HUES6 (cell line): ENCODE measurements at regions not wholly inside any gene's neighbourhood (a gene's known extent, or its start where the extent isn't known, plus 50 kb on each side); places are given as distances from the start of the nearest gene placed in this dataset.

Experiments used
- H3K27ac ChIP-seq: 2 replicates; pipeline ENCODE4 v1.7.0; 2013; ENCODE audit warnings: low read depth, mild to moderate bottlenecking, low read length, inconsistent platforms
- H3K27me3 ChIP-seq: 2 replicates; pipeline ENCODE4 v1.6.1; 2013; ENCODE audit warnings: low read length; ENCODE audit not compliant: control insufficient read depth, insufficient read depth
- H3K36me3 ChIP-seq: 2 replicates; pipeline ENCODE4 v1.6.1; 2013; ENCODE audit warnings: low read length; ENCODE audit not compliant: control insufficient read depth, insufficient read depth
- H3K4me1 ChIP-seq: 2 replicates; pipeline ENCODE4 v1.6.1; 2013; ENCODE audit warnings: low read length; ENCODE audit not compliant: control insufficient read depth, insufficient read depth
- H3K4me3 ChIP-seq: 2 replicates; pipeline ENCODE4 v1.5.1; 2013; ENCODE audit warnings: low read depth, low read length
- H3K9ac ChIP-seq: one replicate; pipeline ENCODE4 v1.6.1; 2013; ENCODE audit warnings: mild to moderate bottlenecking, low read length
- H3K9me3 ChIP-seq: 2 replicates; pipeline ENCODE4 v1.6.1; 2013; ENCODE audit warnings: low read depth, low read length; ENCODE audit not compliant: control insufficient read depth, insufficient read depth

DNA sequence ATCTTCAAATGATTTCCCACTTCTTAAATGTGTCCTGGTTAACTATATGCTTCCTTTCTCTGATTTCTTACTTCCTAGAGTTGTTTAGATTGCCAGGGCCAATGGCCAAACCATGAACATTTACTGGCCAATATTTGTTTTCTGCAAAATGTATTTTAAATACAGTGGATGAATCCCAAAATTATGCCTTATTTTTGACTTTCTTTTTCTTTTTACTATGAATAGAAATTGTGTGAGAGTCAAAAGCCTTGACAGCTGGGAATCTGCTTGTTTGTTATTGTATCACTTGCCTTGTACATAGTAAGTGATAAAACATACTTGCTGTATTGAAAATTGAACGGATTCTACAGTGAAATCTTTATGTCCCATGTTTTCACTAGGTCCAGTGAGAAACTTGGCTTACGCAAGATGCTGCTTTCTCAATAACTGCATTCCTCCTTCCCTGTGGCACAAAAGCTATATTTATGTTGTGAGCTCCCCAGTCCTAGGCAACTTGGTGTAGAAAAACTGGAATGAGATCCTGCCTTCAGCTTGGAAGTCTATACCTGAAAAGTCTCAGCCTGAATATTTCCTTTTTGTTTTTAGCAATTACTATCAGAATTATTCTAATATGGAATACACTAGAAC lies 295.2 kb downstream of the EPHA7 start:
- peaks cover 25% of the 10 kb centered on the region for H3K4me1 ChIP-seq
- peak overlapping the region; percentile 68; the same call in 1 of the 2 replicates for H3K27ac ChIP-seq
- H3K9ac ChIP-seq, result no peak overlapping the region
- H3K36me3 ChIP-seq, result no peaks in the 10 kb centered on the region
- H3K27me3 ChIP-seq, result no peaks in the 10 kb centered on the region
- peaks cover 11% of the 10 kb centered on the region; the same call in 1 of the 2 replicates for H3K9me3 ChIP-seq
- H3K4me3 ChIP-seq, result no peak overlapping the region

DNA sequence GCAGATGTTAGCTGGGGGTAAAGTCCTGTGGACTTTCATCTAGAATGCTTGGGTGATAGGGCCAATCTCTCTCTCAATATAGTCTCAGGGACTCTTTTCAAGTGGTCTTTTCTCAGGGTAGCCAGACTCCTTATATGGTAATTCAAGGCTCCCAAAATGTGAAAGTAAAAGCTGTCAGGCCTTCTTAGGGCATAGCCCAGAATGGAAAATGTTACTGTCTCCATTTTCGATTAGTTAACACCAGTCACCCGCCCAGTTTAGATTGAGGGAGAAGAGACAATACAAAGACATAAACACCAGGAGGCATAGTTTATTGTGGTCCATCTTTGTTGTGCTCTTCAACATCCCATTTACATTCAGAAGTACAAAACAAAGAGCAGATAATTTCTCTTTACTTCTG lies 295.8 kb downstream of the EPHA7 start:
- H3K9ac ChIP-seq, result no peak overlapping the region
- H3K4me3 ChIP-seq, result no peak overlapping the region
- no peaks in the 10 kb centered on the region for H3K36me3 ChIP-seq
- H3K4me1 ChIP-seq, result peaks cover 25% of the 10 kb centered on the region
- peaks cover 11% of the 10 kb centered on the region; the same call in 1 of the 2 replicates for H3K9me3 ChIP-seq
- H3K27ac ChIP-seq, result peak overlapping the region; percentile 68; the same call in 1 of the 2 replicates
- H3K27me3 ChIP-seq, result no peaks in the 10 kb centered on the region

DNA sequence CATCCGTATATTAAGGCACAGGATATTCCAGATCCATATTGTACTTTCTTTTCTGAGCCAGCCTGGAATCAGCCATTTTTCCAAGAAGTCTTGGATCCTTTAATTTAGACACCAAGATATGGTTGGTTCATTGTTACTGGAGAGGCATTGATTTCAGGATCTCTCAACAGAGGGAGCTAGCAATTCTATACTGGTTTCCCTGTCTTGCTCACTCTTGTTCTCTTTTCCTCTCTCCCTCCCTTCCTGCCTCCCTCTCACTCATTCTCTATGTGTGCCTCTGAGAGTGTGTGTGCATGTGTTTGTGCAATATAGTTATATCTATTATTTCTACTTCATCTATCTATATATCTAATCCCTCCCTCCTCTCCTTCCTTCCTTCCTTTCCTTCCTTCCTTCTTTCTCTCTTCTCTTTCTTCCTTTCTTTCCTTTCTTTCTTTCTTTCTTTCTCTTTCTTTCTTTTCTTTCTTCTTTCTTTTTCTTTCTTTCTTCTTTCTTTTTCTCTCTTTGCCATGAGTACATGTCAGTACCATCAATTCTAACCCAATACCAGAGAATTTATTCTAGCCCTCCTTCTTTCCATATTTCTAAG lies 299.1 kb downstream of the EPHA7 start:
- Histone ChIP-seq H3K9ac (no peak overlapping the region), H3K4me1 (peaks cover 29% of the 10 kb centered on the region), H3K4me3 (no peak overlapping the region), H3K27ac (no peak overlapping the region), H3K27me3 (no peaks in the 10 kb centered on the region), H3K9me3 (no peaks in the 10 kb centered on the region), H3K36me3 (no peaks in the 10 kb centered on the region)

DNA sequence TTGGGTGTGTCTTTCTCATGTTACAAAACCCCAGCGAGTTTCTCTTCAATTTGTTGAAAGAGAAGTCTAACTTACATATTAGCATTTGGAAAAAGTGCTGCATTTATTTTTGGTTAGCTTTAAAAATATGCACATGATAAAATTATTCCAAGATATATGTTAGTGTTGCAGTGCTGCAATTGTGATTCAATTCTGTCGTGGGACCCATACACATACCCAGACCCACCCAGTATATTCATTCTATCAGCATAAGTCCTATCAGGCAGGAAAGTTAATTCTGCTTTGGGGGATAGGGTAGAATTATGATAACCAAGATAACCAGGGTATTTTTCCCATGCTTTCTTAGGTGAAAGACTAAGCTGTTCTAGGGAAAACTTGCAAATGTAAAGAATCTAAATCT lies 313.5 kb downstream of the EPHA7 start:
- Histone ChIP-seq H3K36me3 (no peaks in the 10 kb centered on the region), H3K27me3 (no peaks in the 10 kb centered on the region)

DNA sequence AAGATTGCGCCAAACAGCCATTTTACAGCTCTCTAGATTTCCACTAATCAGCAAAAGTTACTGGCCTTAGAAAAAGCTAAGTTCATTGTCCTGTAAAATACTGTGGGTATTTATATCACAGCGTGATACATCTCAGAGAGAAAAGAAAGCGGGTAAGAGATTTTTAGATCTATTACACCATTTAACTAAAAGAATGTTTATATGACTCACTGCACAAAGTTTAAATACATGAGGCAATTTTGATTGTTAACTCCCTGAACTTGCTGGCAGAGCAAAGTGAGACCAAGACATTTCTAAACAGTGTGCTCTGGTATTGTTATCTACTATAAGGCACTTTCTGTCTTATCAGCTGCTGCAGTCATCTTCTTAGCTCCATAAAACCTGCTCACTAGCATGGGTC lies 314.3 kb downstream of the EPHA7 start:
- no peak overlapping the region for H3K9ac ChIP-seq
- no peaks in the 10 kb centered on the region for H3K36me3 ChIP-seq
- H3K27ac ChIP-seq, result no peak overlapping the region
- H3K27me3 ChIP-seq, result no peaks in the 10 kb centered on the region
- H3K4me3 ChIP-seq, result no peak overlapping the region
- peaks cover 10% of the 10 kb centered on the region; the same call in 1 of the 2 replicates for H3K4me1 ChIP-seq
- peaks cover 5% of the 10 kb centered on the region; the same call in 1 of the 2 replicates for H3K9me3 ChIP-seq

More for the DNA sequence above, 313.5 kb downstream of the EPHA7 start:
- Histone ChIP-seq H3K9me3 (peaks cover 3% of the 10 kb centered on the region; the same call in 1 of the 2 replicates), H3K9ac (no peak overlapping the region), H3K4me3 (no peak overlapping the region), H3K4me1 (peaks cover 10% of the 10 kb centered on the region; the same call in 1 of the 2 replicates), H3K27ac (no peak overlapping the region)

DNA sequence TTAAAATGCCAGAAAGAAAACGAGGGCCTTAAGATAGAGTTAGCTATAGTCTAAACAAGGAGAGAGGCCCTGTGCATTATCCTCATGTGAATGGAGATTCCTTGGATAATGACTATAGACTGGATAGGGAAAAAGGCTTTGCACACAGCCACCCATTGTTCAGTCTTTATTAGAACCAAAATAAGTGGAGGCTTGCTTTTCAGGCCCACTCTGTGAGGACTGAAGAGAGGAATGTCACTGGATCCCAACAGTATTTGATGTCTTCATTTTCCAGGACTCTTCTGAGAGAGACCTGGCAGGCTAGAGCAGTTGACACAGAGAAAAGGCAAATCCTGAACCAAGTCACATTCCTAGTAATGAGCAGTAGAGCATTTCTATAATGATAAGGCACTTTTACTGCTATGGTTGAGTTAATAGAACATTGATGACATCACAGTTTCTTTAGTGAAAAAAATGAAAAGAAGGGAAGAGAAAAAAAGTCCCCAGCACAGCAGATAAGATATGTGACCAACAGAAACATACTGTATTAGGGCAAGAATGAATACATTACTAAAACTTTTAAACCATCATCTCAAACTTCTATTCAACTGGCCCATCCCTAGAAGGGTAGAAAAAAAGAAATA lies 315.1 kb downstream of the EPHA7 start:
- Histone ChIP-seq H3K9me3 (peaks cover 5% of the 10 kb centered on the region; the same call in 1 of the 2 replicates), H3K27me3 (no peaks in the 10 kb centered on the region), H3K36me3 (no peaks in the 10 kb centered on the region), H3K9ac (no peak overlapping the region), H3K4me3 (no peak overlapping the region), H3K4me1 (peaks cover 10% of the 10 kb centered on the region; the same call in 1 of the 2 replicates), H3K27ac (no peak overlapping the region)

DNA sequence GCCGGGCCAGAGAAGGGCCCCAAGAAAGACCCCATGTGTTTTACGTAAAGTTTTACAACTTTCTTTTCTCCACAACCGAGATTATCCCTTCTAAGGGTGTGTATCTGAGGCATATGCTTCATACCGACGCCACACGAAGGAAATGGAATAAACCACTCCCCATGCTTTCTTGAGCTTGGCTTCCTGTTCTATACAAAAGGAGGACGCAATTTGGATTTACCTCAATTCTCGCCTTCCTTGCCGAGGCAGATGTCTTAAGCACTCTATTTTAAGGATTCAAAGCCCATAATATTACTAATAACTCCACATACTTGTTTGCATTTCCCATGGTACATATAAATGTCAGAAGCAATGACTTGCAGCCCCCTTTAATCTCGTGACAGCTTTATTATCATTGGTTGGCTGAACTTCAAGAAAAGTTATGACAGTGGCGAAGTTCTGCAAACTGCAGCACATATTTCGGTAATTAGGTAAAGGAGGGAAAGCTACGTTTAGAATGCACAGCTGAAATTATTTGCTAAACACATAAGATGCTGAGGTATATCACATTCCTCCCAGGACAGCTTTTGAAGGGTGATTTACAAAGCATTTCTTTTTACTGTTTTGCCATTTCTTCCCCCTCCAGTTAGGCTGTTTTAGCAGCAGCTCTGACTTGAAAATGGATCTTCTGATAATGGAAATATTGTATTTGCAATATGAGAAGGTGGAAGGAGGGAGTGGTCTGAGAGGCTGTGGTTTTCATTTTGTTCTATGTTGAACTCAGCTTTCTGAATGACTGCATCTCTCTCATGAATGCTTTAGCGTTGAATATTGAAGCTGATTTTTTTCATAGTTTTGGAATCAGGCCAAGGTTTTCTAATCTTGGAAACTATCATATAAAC lies 330.5 kb downstream of the EPHA7 start:
- Histone ChIP-seq H3K27me3 (no peaks in the 10 kb centered on the region), H3K4me1 (peaks cover 20% of the 10 kb centered on the region), H3K9ac (no peak overlapping the region), H3K4me3 (no peak overlapping the region), H3K9me3 (no peaks in the 10 kb centered on the region), H3K27ac (no peak overlapping the region), H3K36me3 (no peaks in the 10 kb centered on the region)

DNA sequence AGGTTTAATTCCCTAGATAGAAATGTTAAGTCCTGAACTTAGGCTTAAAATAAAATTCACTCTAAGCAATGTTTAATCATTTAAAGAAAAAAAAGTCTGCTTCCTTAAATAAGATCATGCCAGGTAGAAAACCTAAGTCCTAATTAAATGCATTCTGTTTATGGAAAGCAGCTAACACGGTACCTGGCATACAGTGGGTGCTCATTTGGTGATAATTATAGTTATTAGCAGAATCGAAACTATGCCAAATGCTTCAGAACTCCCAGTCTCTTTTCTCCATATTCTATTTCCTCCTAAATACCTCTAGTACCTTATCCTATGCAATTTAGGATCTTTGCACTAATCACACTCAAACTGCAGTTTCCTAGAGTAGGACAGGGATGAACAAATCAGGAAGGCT lies 331.8 kb downstream of the EPHA7 start:
- Histone ChIP-seq H3K9me3 (no peaks in the 10 kb centered on the region), H3K27me3 (no peaks in the 10 kb centered on the region), H3K9ac (no peak overlapping the region), H3K36me3 (no peaks in the 10 kb centered on the region), H3K4me1 (peaks cover 32% of the 10 kb centered on the region), H3K27ac (no peak overlapping the region), H3K4me3 (no peak overlapping the region)

DNA sequence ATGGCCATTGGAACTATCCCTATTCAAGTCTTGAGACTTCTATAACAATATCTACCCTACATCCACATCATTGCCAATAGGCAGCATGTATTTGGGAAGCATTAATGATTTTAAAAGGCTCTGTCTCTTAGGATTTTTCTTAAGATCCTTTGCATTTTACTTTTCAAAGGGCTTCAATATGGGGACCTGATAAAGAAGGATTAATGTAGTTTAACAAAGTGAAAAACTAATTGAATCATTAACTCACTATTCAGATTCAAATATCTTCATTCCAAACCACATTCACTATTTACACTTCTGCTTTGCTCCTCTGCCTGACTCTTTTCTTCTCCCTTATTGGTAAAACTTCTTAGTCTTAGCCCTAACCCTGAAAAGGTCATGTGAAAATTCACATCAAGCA lies 333.0 kb downstream of the EPHA7 start:
- Histone ChIP-seq H3K27ac (no peak overlapping the region), H3K27me3 (no peaks in the 10 kb centered on the region), H3K9ac (no peak overlapping the region), H3K9me3 (no peaks in the 10 kb centered on the region), H3K36me3 (no peaks in the 10 kb centered on the region), H3K4me3 (no peak overlapping the region), H3K4me1 (peaks cover 37% of the 10 kb centered on the region)

DNA sequence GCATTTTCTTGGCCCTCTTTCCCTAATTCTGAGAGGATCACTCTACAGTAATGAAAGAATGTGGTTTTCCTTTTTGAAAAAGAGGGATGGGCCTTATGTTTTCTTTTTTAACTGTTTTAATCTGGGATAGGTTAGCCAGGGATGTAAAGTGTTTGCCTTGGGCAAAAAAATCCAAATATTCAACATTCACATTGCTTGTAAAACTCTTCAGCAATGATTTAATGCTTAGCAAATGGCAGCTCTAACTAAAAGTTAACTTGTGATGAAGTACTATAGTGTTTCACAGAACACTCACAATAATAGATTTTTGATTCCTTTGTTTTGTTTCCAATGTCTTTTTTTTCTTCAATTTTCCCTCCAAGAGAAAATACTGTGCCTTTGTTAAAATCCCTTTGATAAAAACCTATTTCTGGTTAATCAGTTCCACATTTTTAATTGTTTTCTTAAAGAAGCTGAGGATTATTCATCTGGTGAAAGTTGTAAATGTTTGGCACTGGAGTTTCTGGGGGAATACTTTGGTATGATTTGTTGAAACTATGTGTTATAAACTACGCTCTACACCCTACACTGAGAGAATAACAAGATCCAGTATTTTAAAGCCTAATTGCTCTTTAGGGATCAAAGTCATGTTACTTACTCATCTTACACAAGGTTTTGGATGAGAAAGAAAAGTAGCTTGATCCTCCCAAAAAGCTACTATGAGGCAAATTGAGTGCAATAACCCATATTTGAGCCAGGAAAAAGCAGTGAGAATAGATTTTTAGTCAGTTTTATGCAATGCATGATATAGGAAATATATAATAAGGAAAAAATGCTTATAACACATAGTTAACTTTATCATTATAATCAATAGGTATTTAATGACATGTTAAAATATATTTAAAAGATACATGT lies 335.8 kb downstream of the EPHA7 start:
- Histone ChIP-seq H3K36me3 (no peaks in the 10 kb centered on the region), H3K4me1 (peaks cover 33% of the 10 kb centered on the region), H3K27ac (no peak overlapping the region), H3K9ac (no peak overlapping the region), H3K9me3 (no peaks in the 10 kb centered on the region), H3K27me3 (peaks cover 7% of the 10 kb centered on the region), H3K4me3 (no peak overlapping the region)
